Lower lobe of right lung (tissue), 2 donors: ENCODE measurements at regions not wholly inside any gene's neighbourhood (a gene's known extent, or its start where the extent isn't known, plus 50 kb on each side); places are given as distances from the start of the nearest gene placed in this dataset.

Source experiments
- ATAC-seq, 2 donors: fragments of 200-7000 bp; cut with Tn5 transposase; one replicate each; pipeline ENCODE4 v1.9.1; 2020 to 2022; ENCODE audit warnings: mild to moderate bottlenecking in 2 of 2, moderate library complexity in 2 of 2
- DNase-seq: peaks from one replicate; pipeline ENCODE4 v3.0.0-alpha.2; 2020
- H3K27ac ChIP-seq: fragments of 200-600 bp; one replicate; pipeline ENCODE4 v1.8.0; 2022
- H3K27me3 ChIP-seq: fragments of 200-600 bp; one replicate; pipeline ENCODE4 v1.8.0; 2022; ENCODE audit warnings: low read depth
- H3K36me3 ChIP-seq: fragments of 200-600 bp; one replicate; pipeline ENCODE4 v1.8.0; 2022; ENCODE audit warnings: mild to moderate bottlenecking
- H3K4me1 ChIP-seq: fragments of 200-600 bp; one replicate; pipeline ENCODE4 v1.8.0; 2022
- H3K4me3 ChIP-seq: fragments of 200-600 bp; one replicate; pipeline ENCODE4 v1.8.0; 2022; ENCODE audit warnings: mild to moderate bottlenecking
- H3K9me3 ChIP-seq: fragments of 200-600 bp; one replicate; pipeline ENCODE4 v1.8.0; 2022
- CTCF ChIP-seq: fragments of 200-600 bp; IDR thresholded peaks from one replicate; pipeline ENCODE4 v1.8.0; 2022; ENCODE audit warnings: antibody characterized with exemption, mild to moderate bottlenecking
- intact Hi-C: fragments of 100-400 bp; cut with DNase I; formaldehyde crosslinking; loops from one replicate; pipeline ENCODE4 v1.11.0; 2022
- donor health status: DM: no; HTN: yes; CAD: no; lungs with severe emphysema.

- no peak for TF ChIP-seq CTCF
- Histone ChIP-seq H3K4me1 (no peaks in the 10 kb centered on the region), H3K9me3 (no peaks in the 10 kb centered on the region), H3K36me3 (no peaks in the 10 kb centered on the region), H3K27me3 (no peaks in the 10 kb centered on the region), H3K4me3 (no peak overlapping the region), H3K27ac (no peak overlapping the region)
- no peak for DNase-seq
- no peak for ATAC-seq
- intact Hi-C loops: no loop called here
Observed at GRCh38 chr3:86176445-86176784, 814.5 kb downstream of the VGLL3 start.

- no peaks in the 10 kb centered on the region for H3K36me3 ChIP-seq
- no peaks in the 10 kb centered on the region for H3K9me3 ChIP-seq
- H3K27ac ChIP-seq: no peak overlapping the region
- TF ChIP-seq CTCF: no peak
- DNase-seq (no peak), ATAC-seq (peak in 1 of 2 donors; percentile 49)
- no peaks in the 10 kb centered on the region for H3K4me1 ChIP-seq
- no peak overlapping the region for H3K4me3 ChIP-seq
- no peaks in the 10 kb centered on the region for H3K27me3 ChIP-seq
- intact Hi-C loops: no loop called here
Observed at GRCh38 chr3:86175593-86176444, 815.1 kb downstream of the VGLL3 start.

- ATAC-seq: no peak
- no peaks in the 10 kb centered on the region for H3K36me3 ChIP-seq
- H3K4me3 ChIP-seq: no peak overlapping the region
- H3K27ac ChIP-seq: no peak overlapping the region
- TF ChIP-seq CTCF: no peak
- H3K4me1 ChIP-seq: no peaks in the 10 kb centered on the region
- intact Hi-C loops: no loop called here
- no peaks in the 10 kb centered on the region for H3K9me3 ChIP-seq
- DNase-seq: no peak
- no peaks in the 10 kb centered on the region for H3K27me3 ChIP-seq
Observed at GRCh38 chr3:86175051-86175536, 815.9 kb downstream of the VGLL3 start.

GRCh38 chr3:86173401-86173800, 817.5 kb downstream of the VGLL3 start:
- H3K4me3 ChIP-seq: no peak overlapping the region
- TF ChIP-seq CTCF: no peak
- H3K36me3 ChIP-seq: no peaks in the 10 kb centered on the region
- intact Hi-C loops: no loop called here
- no peaks in the 10 kb centered on the region for H3K4me1 ChIP-seq
- ATAC-seq: no peak
- no peak for DNase-seq
- no peak overlapping the region for H3K27ac ChIP-seq
- H3K9me3 ChIP-seq: no peaks in the 10 kb centered on the region
- H3K27me3 ChIP-seq: no peaks in the 10 kb centered on the region

GRCh38 chr3:86168512-86168911, 822.4 kb downstream of the VGLL3 start:
- ATAC-seq: no peak
- intact Hi-C loops: no loop called here
- Histone ChIP-seq H3K36me3 (no peaks in the 10 kb centered on the region), H3K9me3 (no peaks in the 10 kb centered on the region), H3K4me3 (no peak overlapping the region), H3K27ac (no peak overlapping the region), H3K4me1 (no peaks in the 10 kb centered on the region), H3K27me3 (no peaks in the 10 kb centered on the region)
- DNase-seq: no peak
- TF ChIP-seq CTCF: no peak
